HepG2 (cell line): ENCODE measurements at regions not wholly inside any gene's neighbourhood (a gene's known extent, or its start where the extent isn't known, plus 50 kb on each side); places are given as distances from the start of the nearest gene placed in this dataset.

Experiments
- ATAC-seq: fragments of 200-7000 bp; cut with Tn5 transposase; 3 replicates; pipeline ENCODE4 v1.9.1; 2020; ENCODE audit warnings: mild to moderate bottlenecking, moderate library complexity
- BruUV-seq: library from RNA; stranded (reverse); fragments of 400-500 nt; replicated peaks from 2 replicates; lab custom pipeline; 2021; lab: Mats Ljungman, UMichigan
- CTCF ChIA-PET: fragments of 300-600 bp; formaldehyde crosslinking; extraction: SDS; loops from one replicate; lab custom pipeline; 2021; ENCODE audit warnings: low total read pairs, inconsistent platforms, low intra/inter-chr PET ratio; lab: Yijun Ruan, JAX
- POLR2A ChIA-PET: fragments of 350-600 bp; sonication (Branson Sonifier 250); formaldehyde crosslinking; loops from one replicate; lab custom pipeline; 2020; ENCODE audit warnings: antibody characterized with exemption, inconsistent platforms; lab: Yijun Ruan, JAX
- DNase-seq: peaks from one replicate; pipeline ENCODE4 v3.0.0-alpha.2; 2015; ENCODE audit warnings: low spot score
- FAIRE-seq: peaks from 3 replicates; lab custom pipeline; 2011; peaks lifted over from hg19 to GRCh38; lab: Jason Lieb, UNC
- H2AFZ ChIP-seq: one replicate; pipeline ENCODE4 v1.6.1; 2011; ENCODE audit warnings: low read length, inconsistent platforms
- H3K27ac ChIP-seq: fragments of 300-600 bp; 3 replicates; pipeline ENCODE4 v1.8.0; 2011; ENCODE audit warnings: mixed run types, mild to moderate bottlenecking, mixed read lengths, low read length, inconsistent platforms; ENCODE audit not compliant: insufficient read depth; ENCODE audit errors: extremely low read length
- H3K27me3 ChIP-seq, 2 experiments: fragments of 200-600 bp in 1 of 2; 2 replicates in 1 of 2; 3 replicates in 1 of 2; pipeline versions ENCODE4 v1.6.0 to v1.8.0; 2011; ENCODE audit warnings: low read length in 2 of 2, mild to moderate bottlenecking in 2 of 2, moderate library complexity in 2 of 2, inconsistent platforms in 1 of 2; ENCODE audit not compliant: insufficient read depth in 2 of 2, control insufficient read depth in 1 of 2
- H3K36me3 ChIP-seq, 2 experiments: fragments of 200-600 bp in 1 of 2; replicated peaks in 1 of 2; 2 replicates in 1 of 2; 3 replicates in 1 of 2; pipeline versions ENCODE4 v1.5.1 to v1.8.0; 2011; ENCODE audit warnings: low read length in 2 of 2, inconsistent platforms in 1 of 2; ENCODE audit not compliant: insufficient read depth in 2 of 2, control insufficient read depth in 1 of 2
- H3K4me1 ChIP-seq: 2 replicates; pipeline ENCODE4 v1.5.1; 2012; ENCODE audit warnings: low read length, inconsistent platforms; ENCODE audit not compliant: insufficient read depth
- H3K4me2 ChIP-seq: 2 replicates; pipeline ENCODE4 v1.6.0; 2011; ENCODE audit warnings: low read depth, low read length, inconsistent platforms
- H3K4me3 ChIP-seq, 3 experiments: fragments of 200-600 bp in 1 of 3; sonication (generic), shearing (Covaris generic) in 1 of 3; replicated peaks in 1 of 3; 2 replicates each; pipeline ENCODE4 v1.5.1; 2011 to 2016; ENCODE audit warnings: low read length in 3 of 3, inconsistent platforms in 2 of 3, low read depth in 2 of 3, mild to moderate bottlenecking in 2 of 3, control low read depth in 1 of 3, mixed read lengths in 1 of 3; ENCODE audit not compliant: insufficient read depth in 1 of 3
- H3K79me2 ChIP-seq: one replicate; pipeline ENCODE4 v1.6.1; 2011; ENCODE audit warnings: low read length, inconsistent platforms; ENCODE audit not compliant: insufficient read depth
- H3K9ac ChIP-seq: 2 replicates; pipeline ENCODE4 v1.6.0; 2011; ENCODE audit warnings: mild to moderate bottlenecking, low read depth, low read length, inconsistent platforms; ENCODE audit not compliant: insufficient read depth
- H3K9me3 ChIP-seq: 2 replicates; pipeline ENCODE4 v1.5.1; 2012; ENCODE audit warnings: mild to moderate bottlenecking, low read length
- H4K20me1 ChIP-seq: 2 replicates; pipeline ENCODE4 v1.6.0; 2011; ENCODE audit warnings: inconsistent platforms, mild to moderate bottlenecking, low read length, moderate library complexity; ENCODE audit not compliant: insufficient read depth
- ARNT2 ChIP-seq: sonication (generic); formaldehyde crosslinking; IDR thresholded peaks from 2 replicates; pipeline ENCODE4 v1.8.0; 2022; ENCODE audit warnings: mild to moderate bottlenecking, low read depth, missing genetic modification reagents, moderate library complexity
- BATF2 ChIP-seq: sonication (generic); formaldehyde crosslinking; IDR thresholded peaks from 2 replicates; pipeline ENCODE4 v1.8.0; 2022; ENCODE audit warnings: mild to moderate bottlenecking, missing genetic modification reagents, moderate library complexity
- CENPX ChIP-seq: sonication (generic); formaldehyde crosslinking; IDR thresholded peaks from 2 replicates; pipeline ENCODE4 v1.9.0; 2021; ENCODE audit warnings: mild to moderate bottlenecking, missing genetic modification reagents, moderate library complexity
- PHF5A ChIP-seq: IDR thresholded peaks from one replicate; pipeline ENCODE4 v1.6.1; 2018; ENCODE audit warnings: low read depth, missing genetic modification reagents; ENCODE audit not compliant: unreplicated experiment
- POLR2G ChIP-seq: fragments of 200-400 bp; formaldehyde crosslinking; IDR thresholded peaks from 2 replicates; pipeline ENCODE4 v1.6.1; 2018; ENCODE audit warnings: mild to moderate bottlenecking, low read depth, low read length, moderate library complexity
- SP1 ChIP-seq, 2 experiments: fragments of 450-650 bp in 1 of 2; sonication (generic) in 1 of 2; formaldehyde crosslinking in 1 of 2; IDR thresholded peaks; 2 replicates each; pipeline versions ENCODE4 v1.4.0 to v1.6.1; 2016 to 2020; ENCODE audit warnings: missing genetic modification reagents in 1 of 2
- TBL1XR1 ChIP-seq: fragments of 150-350 bp; IDR thresholded peaks from 2 replicates; pipeline ENCODE4 v1.6.1; 2014; ENCODE audit warnings: borderline replicate concordance, low read length; ENCODE audit not compliant: partially characterized antibody
- ZFP62 ChIP-seq: sonication (generic); formaldehyde crosslinking; IDR thresholded peaks from 2 replicates; pipeline ENCODE4 v1.4.0; 2020; ENCODE audit warnings: missing genetic modification reagents
- ZNF333 ChIP-seq: sonication (generic); formaldehyde crosslinking; IDR thresholded peaks from 2 replicates; pipeline ENCODE4 v1.4.0; 2020; ENCODE audit warnings: mild to moderate bottlenecking, missing genetic modification reagents, borderline replicate concordance
- ZNF543 ChIP-seq: sonication (generic); formaldehyde crosslinking; IDR thresholded peaks from 2 replicates; pipeline ENCODE4 v1.4.0; 2020; ENCODE audit warnings: mild to moderate bottlenecking, missing genetic modification reagents
- ZNF850 ChIP-seq: sonication (generic); formaldehyde crosslinking; conservative IDR thresholded peaks from 2 replicates; pipeline ENCODE4 v1.9.0; 2021; ENCODE audit warnings: mild to moderate bottlenecking, missing genetic modification reagents
- in situ Hi-C: cut with HindIII; loops from 2 replicates; pipeline ENCODE4 v1.10.0; 2017; ENCODE audit warnings: low pct_unique_long_range_greater_than_20kb; ENCODE audit not compliant: extremely low pct_ligation_motif_present
- intact Hi-C: fragments of 100-400 bp; cut with micrococcal nuclease; formaldehyde crosslinking; loops from one replicate; pipeline ENCODE4 v1.10.0; 2022; ENCODE audit not compliant: unreplicated experiment
- TF ChIP-seq, protein P1 (sequence below): fragments of 450-650 bp; IDR thresholded peaks from 2 replicates; pipeline ENCODE4 v1.6.1; 2017; ENCODE audit warnings: mild to moderate bottlenecking
- TF ChIP-seq, protein P2 (sequence below): sonication (generic); formaldehyde crosslinking; IDR thresholded peaks from 2 replicates; pipeline ENCODE4 v1.8.0; 2022; ENCODE audit warnings: mild to moderate bottlenecking, missing genetic modification reagents
- TF ChIP-seq, protein P3 (sequence below): sonication (generic); formaldehyde crosslinking; IDR thresholded peaks from 2 replicates; pipeline ENCODE4 v1.4.0; 2020; ENCODE audit warnings: mild to moderate bottlenecking, low read depth, missing genetic modification reagents

DNA sequence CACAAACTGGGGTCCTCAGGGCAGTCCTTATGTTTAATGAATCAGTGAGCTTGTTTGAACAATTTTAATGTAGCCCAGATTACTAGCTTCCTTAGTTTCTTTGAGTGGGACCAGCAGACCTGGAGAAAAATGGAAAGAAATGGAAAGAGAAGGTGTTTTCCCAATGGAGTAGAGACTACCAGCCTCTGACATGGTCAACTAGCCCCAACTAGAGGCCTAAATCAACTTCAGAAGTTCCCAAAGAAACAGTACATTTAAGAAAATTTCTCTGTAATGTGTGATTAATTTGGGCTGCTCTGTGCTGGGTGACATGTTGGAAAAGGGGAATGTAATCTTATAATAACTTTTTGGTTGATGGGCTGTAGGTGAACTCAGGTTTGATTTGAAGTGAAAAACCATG is 310.9 kb downstream of the MFSD1 start:
- Histone ChIP-seq H3K9ac (no peak overlapping the region), H3K9me3 (no peaks in the 10 kb centered on the region), H2AFZ (no peak overlapping the region), H3K4me2 (no peak overlapping the region), H3K36me3 (no peaks in the 10 kb centered on the region), H3K4me1 (no peaks in the 10 kb centered on the region), H4K20me1 (no peaks in the 10 kb centered on the region), H3K27me3 (no peaks in the 10 kb centered on the region), H3K27ac (no peak overlapping the region), H3K4me3 (no peak overlapping the region), H3K79me2 (no peaks in the 10 kb centered on the region)
- POLR2A ChIA-PET = no interaction called here
- in situ Hi-C loops = no loop called here
- no peak for FAIRE-seq
- DNase-seq = no peak
- no peak for ATAC-seq
- no TSS peak for BruUV-seq
- CTCF ChIA-PET = no interaction called here
- TF ChIP-seq ZNF543 (no peak), ARNT2 (CRISPR knock-in tag) (no peak), TBL1XR1 (no peak), BATF2 (CRISPR knock-in tag) (no peak), PHF5A (no peak), SP1 (IDR thresholded peaks at IDR 0.05) (no peak), SP1 (CRISPR knock-in tag; IDR thresholded peaks at IDR 0.05) (no peak), POLR2G (no peak), ZNF850 (CRISPR knock-in tag) (no peak), ZFP62 (CRISPR knock-in tag) (no peak), CENPX (CRISPR knock-in tag) (no peak), ZNF333 (CRISPR knock-in tag) (no peak)
- TF ChIP-seq, protein P1, sequence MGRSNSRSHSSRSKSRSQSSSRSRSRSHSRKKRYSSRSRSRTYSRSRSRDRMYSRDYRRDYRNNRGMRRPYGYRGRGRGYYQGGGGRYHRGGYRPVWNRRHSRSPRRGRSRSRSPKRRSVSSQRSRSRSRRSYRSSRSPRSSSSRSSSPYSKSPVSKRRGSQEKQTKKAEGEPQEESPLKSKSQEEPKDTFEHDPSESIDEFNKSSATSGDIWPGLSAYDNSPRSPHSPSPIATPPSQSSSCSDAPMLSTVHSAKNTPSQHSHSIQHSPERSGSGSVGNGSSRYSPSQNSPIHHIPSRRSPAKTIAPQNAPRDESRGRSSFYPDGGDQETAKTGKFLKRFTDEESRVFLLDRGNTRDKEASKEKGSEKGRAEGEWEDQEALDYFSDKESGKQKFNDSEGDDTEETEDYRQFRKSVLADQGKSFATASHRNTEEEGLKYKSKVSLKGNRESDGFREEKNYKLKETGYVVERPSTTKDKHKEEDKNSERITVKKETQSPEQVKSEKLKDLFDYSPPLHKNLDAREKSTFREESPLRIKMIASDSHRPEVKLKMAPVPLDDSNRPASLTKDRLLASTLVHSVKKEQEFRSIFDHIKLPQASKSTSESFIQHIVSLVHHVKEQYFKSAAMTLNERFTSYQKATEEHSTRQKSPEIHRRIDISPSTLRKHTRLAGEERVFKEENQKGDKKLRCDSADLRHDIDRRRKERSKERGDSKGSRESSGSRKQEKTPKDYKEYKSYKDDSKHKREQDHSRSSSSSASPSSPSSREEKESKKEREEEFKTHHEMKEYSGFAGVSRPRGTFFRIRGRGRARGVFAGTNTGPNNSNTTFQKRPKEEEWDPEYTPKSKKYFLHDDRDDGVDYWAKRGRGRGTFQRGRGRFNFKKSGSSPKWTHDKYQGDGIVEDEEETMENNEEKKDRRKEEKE = no peak
- TF ChIP-seq, protein P2, sequence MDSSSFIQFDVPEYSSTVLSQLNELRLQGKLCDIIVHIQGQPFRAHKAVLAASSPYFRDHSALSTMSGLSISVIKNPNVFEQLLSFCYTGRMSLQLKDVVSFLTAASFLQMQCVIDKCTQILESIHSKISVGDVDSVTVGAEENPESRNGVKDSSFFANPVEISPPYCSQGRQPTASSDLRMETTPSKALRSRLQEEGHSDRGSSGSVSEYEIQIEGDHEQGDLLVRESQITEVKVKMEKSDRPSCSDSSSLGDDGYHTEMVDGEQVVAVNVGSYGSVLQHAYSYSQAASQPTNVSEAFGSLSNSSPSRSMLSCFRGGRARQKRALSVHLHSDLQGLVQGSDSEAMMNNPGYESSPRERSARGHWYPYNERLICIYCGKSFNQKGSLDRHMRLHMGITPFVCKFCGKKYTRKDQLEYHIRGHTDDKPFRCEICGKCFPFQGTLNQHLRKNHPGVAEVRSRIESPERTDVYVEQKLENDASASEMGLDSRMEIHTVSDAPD (CRISPR knock-in tag) = no peak
- TF ChIP-seq, protein P3, sequence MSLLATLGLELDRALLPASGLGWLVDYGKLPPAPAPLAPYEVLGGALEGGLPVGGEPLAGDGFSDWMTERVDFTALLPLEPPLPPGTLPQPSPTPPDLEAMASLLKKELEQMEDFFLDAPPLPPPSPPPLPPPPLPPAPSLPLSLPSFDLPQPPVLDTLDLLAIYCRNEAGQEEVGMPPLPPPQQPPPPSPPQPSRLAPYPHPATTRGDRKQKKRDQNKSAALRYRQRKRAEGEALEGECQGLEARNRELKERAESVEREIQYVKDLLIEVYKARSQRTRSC = no peak
- TF ChIP-seq, all 625 proteins: peak for 0
- intact Hi-C loops = no loop called here
